Left ventricle myocardium inferior (tissue), 1 donor: ENCODE measurements at regions not wholly inside any gene's neighbourhood (a gene's known extent, or its start where the extent isn't known, plus 50 kb on each side); places are given as distances from the start of the nearest gene placed in this dataset.

ENCODE experiments used
- DNase-seq: peaks from one replicate; pipeline ENCODE4 v3.0.0-alpha.2; 2020
- H3K27ac ChIP-seq: fragments of 200-600 bp; replicated peaks from 2 replicates; pipeline ENCODE4 v1.8.0; 2021
- H3K27me3 ChIP-seq: fragments of 200-600 bp; 2 replicates; pipeline ENCODE4 v1.8.0; 2021; ENCODE audit warnings: low read depth
- H3K36me3 ChIP-seq: fragments of 200-600 bp; 2 replicates; pipeline ENCODE4 v1.8.0; 2021
- H3K4me1 ChIP-seq: fragments of 200-600 bp; 2 replicates; pipeline ENCODE4 v1.8.0; 2021
- H3K4me3 ChIP-seq: fragments of 200-600 bp; 2 replicates; pipeline ENCODE4 v1.8.0; 2021; ENCODE audit warnings: mild to moderate bottlenecking, moderate library complexity
- H3K9me3 ChIP-seq: fragments of 200-600 bp; replicated peaks from 2 replicates; pipeline ENCODE4 v1.8.0; 2021
- intact Hi-C: fragments of 100-400 bp; cut with micrococcal nuclease; formaldehyde crosslinking; loops from one replicate; pipeline ENCODE4 v1.11.0; 2022
- TF ChIP-seq, protein P1 (sequence below): fragments of 200-600 bp; IDR thresholded peaks from 2 replicates; pipeline ENCODE4 v1.8.0; 2021; ENCODE audit warnings: antibody characterized with exemption, mild to moderate bottlenecking, borderline replicate concordance
- donor health status: DM: no; HTN: yes; CAD: no; lungs with severe emphysema.

DNA sequence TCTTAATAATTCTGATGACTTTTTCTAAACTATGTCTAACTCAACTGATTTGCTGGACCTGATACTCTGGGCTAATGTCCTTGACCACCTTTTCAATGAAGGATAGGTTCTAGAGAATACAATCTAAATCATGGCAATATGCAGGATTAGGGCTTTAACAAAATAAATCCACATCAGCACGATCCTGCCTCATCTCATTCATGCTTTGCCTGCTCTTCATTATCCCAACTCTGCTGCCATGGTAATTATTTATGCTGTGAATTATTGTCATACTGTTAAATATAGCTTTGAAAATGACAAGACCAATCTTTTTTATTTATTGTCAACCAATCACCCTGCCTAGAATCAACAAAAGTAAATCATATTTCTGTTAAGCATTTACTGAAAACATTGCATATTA is 2176.7 kb upstream of the AGA start:
- DNase-seq, result no peak
- intact Hi-C loops, result no loop called here

DNA sequence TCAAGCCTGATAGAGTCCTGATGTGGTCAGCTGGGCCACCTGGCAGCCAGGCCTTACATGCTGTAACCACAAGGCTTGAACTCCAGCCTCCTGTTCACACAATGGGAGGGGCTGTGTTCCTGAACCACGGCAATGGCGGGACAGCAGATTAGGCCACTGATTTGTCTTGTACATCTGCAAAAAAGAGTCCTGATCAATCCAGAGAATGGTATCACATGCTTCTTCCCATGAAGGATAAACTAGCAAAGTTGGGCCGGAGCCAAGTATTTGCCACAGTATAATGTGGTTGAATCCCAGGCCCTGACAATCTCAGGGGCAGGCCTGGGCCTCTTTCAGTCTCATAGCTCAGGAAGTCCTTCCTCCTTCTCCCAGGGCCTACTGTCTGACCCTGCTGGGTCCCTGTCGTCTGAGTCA is 2182.5 kb upstream of the AGA start:
- Histone ChIP-seq H3K27me3 (no peaks in the 10 kb centered on the region), H3K36me3 (no peaks in the 10 kb centered on the region), H3K4me3 (no peak overlapping the region), H3K27ac (no peak overlapping the region), H3K4me1 (no peaks in the 10 kb centered on the region), H3K9me3 (no peaks in the 10 kb centered on the region)
- intact Hi-C loops, result no loop called here
- TF ChIP-seq, protein P1, sequence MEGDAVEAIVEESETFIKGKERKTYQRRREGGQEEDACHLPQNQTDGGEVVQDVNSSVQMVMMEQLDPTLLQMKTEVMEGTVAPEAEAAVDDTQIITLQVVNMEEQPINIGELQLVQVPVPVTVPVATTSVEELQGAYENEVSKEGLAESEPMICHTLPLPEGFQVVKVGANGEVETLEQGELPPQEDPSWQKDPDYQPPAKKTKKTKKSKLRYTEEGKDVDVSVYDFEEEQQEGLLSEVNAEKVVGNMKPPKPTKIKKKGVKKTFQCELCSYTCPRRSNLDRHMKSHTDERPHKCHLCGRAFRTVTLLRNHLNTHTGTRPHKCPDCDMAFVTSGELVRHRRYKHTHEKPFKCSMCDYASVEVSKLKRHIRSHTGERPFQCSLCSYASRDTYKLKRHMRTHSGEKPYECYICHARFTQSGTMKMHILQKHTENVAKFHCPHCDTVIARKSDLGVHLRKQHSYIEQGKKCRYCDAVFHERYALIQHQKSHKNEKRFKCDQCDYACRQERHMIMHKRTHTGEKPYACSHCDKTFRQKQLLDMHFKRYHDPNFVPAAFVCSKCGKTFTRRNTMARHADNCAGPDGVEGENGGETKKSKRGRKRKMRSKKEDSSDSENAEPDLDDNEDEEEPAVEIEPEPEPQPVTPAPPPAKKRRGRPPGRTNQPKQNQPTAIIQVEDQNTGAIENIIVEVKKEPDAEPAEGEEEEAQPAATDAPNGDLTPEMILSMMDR, result no peak
- DNase-seq, result no peak

More for the DNA sequence above, 2176.7 kb upstream of the AGA start:
- Histone ChIP-seq H3K27ac (no peak overlapping the region), H3K36me3 (no peaks in the 10 kb centered on the region), H3K4me1 (no peaks in the 10 kb centered on the region), H3K27me3 (no peaks in the 10 kb centered on the region), H3K9me3 (peaks cover 1% of the 10 kb centered on the region), H3K4me3 (no peak overlapping the region)
- TF ChIP-seq, protein P1, result no peak

DNA sequence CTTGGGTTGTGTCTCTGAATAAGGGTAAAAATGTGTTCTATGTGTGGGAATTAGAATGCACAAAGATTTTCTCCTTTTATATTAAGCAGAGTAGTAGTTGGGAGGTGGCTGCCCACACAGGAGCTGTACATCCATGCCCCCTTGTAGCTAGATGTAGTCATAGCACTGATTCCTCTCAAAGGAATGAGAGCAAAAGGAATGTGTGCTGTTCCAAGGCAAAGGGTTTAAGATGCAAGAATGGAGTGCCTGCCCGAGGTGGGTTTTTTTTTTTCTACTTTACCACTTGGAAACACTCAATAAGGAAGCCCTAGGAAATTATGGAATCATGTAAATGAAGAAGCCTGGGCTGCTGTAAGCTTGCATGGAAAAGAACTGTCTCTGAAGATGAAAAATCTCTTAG is 2183.2 kb upstream of the AGA start:
- H3K9me3 ChIP-seq, result no peaks in the 10 kb centered on the region

DNA sequence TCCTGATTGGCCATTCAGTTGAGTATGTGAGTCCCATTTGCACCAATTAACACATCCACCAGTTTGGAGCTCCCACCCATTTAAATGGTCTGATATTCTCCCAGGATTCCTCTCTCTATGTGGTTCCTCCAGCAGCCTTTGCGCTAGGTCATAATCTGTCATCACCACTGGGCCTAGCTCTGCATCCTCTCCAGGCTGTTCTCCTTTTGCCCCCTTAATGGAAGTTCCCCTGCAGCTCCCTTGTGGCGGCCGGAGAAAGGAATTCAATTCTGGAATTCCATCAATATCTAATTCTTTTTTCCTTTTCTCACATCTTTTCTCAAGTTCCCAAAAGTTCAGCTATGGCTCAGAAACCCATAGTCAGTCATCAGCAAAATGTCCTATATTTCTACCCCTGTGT is 2184.4 kb upstream of the AGA start:
- TF ChIP-seq, protein P1, result no peak
- no peaks in the 10 kb centered on the region for H3K36me3 ChIP-seq
- intact Hi-C loops, result no loop called here
- H3K4me3 ChIP-seq, result no peak overlapping the region
- H3K4me1 ChIP-seq, result no peaks in the 10 kb centered on the region
- H3K27ac ChIP-seq, result no peak overlapping the region
- no peaks in the 10 kb centered on the region for H3K9me3 ChIP-seq
- DNase-seq, result no peak
- H3K27me3 ChIP-seq, result no peaks in the 10 kb centered on the region

More for the DNA sequence above, 2183.2 kb upstream of the AGA start:
- intact Hi-C loops, result no loop called here
- TF ChIP-seq, protein P1, result no peak
- no peak for DNase-seq
- Histone ChIP-seq H3K4me3 (no peak overlapping the region), H3K27me3 (no peaks in the 10 kb centered on the region), H3K4me1 (no peaks in the 10 kb centered on the region), H3K27ac (no peak overlapping the region), H3K36me3 (no peaks in the 10 kb centered on the region)

DNA sequence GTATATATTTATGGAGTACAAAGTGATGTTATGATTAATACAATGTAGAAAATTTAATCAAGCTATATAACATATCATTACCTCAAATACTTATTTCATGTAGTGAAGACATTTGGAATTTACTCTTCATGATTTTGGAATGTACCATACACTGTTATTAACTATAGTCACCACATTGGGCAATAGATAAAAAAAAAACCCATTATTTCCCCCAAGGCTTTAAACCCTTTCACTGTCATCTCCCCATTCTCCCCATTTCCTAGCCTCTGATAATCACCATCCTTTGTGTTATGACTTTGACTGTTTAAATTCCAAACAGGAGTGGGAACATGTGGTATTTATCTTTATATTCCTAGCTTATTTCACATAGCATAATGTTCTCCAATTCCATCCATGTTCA is 2189.1 kb upstream of the AGA start:
- intact Hi-C loops, result no loop called here
- no peak overlapping the region for H3K27ac ChIP-seq
- H3K4me3 ChIP-seq, result no peak overlapping the region
- H3K36me3 ChIP-seq, result no peaks in the 10 kb centered on the region
- H3K9me3 ChIP-seq, result peaks cover 8% of the 10 kb centered on the region
- no peaks in the 10 kb centered on the region for H3K27me3 ChIP-seq
- no peak for DNase-seq
- TF ChIP-seq, protein P1, result no peak
- no peaks in the 10 kb centered on the region for H3K4me1 ChIP-seq

DNA sequence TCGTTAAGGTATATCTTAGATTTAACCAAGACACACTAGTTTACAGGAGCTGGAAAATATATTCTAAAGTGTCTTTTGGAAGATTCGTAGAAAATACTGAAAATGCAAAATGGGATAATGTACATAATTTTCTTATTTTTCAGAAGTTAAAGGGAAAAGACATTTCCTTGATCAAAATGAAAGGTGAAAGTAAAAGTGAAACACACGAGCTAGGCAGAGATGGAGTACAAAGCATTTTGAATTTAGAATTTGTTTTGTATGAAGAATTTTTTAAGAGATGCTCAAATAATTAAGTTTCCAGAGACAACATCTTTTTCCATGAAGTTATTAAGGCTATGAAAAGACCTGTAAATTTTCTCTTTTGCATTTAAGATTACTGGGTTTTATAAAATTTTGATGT is 2192.6 kb upstream of the AGA start:
- Histone ChIP-seq H3K4me3 (no peak overlapping the region), H3K27ac (no peak overlapping the region), H3K9me3 (peaks cover 8% of the 10 kb centered on the region), H3K27me3 (no peaks in the 10 kb centered on the region), H3K4me1 (no peaks in the 10 kb centered on the region), H3K36me3 (no peaks in the 10 kb centered on the region)
- TF ChIP-seq, protein P1, result no peak
- DNase-seq, result no peak
- intact Hi-C loops, result no loop called here
